Stimulated activated naive CD8-positive, alpha-beta T cell treated with anti-CD3 and anti-CD28 coated beads, Interleukin-15, Interleukin-2, amounts not matched to agents 100 ng/mL and 50 ng/mL, for 24 hours (primary cell): ENCODE measurements at regions not wholly inside any gene's neighbourhood (a gene's known extent, or its start where the extent isn't known, plus 50 kb on each side); places are given as distances from the start of the nearest gene placed in this dataset.

ENCODE experiments used
- H3K27ac Mint-ChIP-seq: one replicate; pipeline ENCODE4 v1.8.0; 2021; ENCODE audit warnings: mild to moderate bottlenecking, mixed read lengths
- H3K27me3 Mint-ChIP-seq: one replicate; pipeline ENCODE4 v1.8.0; 2021; ENCODE audit warnings: mixed read lengths
- H3K36me3 Mint-ChIP-seq: one replicate; pipeline ENCODE4 v1.8.0; 2021; ENCODE audit warnings: low read depth, mixed read lengths
- H3K4me1 Mint-ChIP-seq: one replicate; pipeline ENCODE4 v1.8.0; 2021; ENCODE audit warnings: low read depth, mixed read lengths
- H3K4me3 Mint-ChIP-seq: one replicate; pipeline ENCODE4 v1.8.0; 2021; ENCODE audit warnings: mild to moderate bottlenecking, mixed read lengths
- H3K9me3 Mint-ChIP-seq: one replicate; pipeline ENCODE4 v1.8.0; 2021; ENCODE audit warnings: mixed read lengths

DNA sequence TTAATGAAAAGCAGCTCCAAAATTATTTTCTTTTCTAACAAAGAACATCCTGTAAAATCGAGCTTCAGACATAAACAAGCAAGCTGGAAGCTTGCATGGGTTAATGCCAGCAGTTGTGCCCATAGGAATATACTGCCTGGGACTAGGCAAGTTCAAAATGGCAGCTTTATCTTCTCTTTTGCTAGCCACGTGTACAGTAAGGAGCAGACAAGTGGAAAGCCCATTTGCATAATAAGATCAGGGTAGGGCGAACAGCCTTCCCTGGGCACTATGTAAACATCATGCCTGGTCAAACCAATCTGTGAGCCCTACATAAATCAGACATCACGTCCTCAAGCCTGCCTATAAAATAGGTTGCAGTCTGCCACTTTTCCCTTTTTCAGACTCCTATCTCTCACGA, 489.7 kb downstream of the RFC3 start:
- peaks cover 11% of the 10 kb centered on the region for H3K9me3 Mint-ChIP-seq
- no peaks in the 10 kb centered on the region for H3K36me3 Mint-ChIP-seq
- no peaks in the 10 kb centered on the region for H3K27me3 Mint-ChIP-seq
- H3K4me1 Mint-ChIP-seq: no peaks in the 10 kb centered on the region
- H3K4me3 Mint-ChIP-seq: no peak overlapping the region
- H3K27ac Mint-ChIP-seq: no peak overlapping the region

DNA sequence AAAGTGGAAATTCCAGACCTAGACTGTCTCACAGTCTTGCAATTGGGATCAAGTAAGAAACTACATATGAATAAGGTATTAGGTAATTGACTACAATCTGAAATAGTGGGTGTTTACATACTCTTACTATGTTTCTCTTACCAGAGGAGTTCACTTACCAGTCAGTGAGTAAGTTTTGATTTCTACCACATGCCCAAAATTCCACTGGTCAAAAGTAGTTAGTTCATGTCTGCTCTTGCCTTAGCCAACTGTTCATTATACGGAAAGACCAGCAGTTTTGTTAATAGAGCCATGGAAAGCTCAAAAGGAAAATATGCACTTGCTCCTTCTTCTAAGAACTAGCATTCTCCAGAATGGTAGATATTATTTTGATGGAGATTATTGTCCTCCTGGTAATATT, 490.8 kb downstream of the RFC3 start:
- Mint-ChIP-seq H3K27ac (no peak overlapping the region), H3K4me1 (no peaks in the 10 kb centered on the region), H3K27me3 (no peaks in the 10 kb centered on the region), H3K36me3 (no peaks in the 10 kb centered on the region), H3K4me3 (no peak overlapping the region), H3K9me3 (peaks cover 10% of the 10 kb centered on the region)

GRCh38 chr13:34310539-34310938, 492.6 kb downstream of the RFC3 start:
- H3K27me3 Mint-ChIP-seq: no peaks in the 10 kb centered on the region
- no peak overlapping the region for H3K27ac Mint-ChIP-seq
- no peak overlapping the region for H3K4me3 Mint-ChIP-seq
- no peaks in the 10 kb centered on the region for H3K36me3 Mint-ChIP-seq
- H3K4me1 Mint-ChIP-seq: no peaks in the 10 kb centered on the region
- H3K9me3 Mint-ChIP-seq: no peaks in the 10 kb centered on the region

DNA sequence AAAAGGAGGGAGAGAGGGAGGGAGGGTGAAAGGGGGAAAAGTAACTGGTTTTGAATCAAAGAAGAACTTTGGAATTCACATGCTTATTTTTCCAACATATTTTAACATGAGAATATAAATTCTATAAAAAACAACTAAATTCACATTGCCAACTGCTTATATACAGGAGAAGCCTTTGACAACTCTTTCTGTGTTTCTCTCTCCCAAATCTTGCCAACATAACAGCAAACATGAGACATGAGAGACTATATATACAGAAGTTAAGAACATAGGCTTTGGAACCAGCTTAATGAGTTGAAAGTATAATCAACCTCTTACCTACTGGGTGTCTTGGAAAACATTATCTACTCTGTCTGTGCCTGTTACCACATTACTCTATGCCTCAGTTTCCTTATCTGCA, 493.3 kb downstream of the RFC3 start:
- Mint-ChIP-seq H3K27ac (no peak overlapping the region), H3K27me3 (no peaks in the 10 kb centered on the region), H3K4me1 (no peaks in the 10 kb centered on the region)

DNA sequence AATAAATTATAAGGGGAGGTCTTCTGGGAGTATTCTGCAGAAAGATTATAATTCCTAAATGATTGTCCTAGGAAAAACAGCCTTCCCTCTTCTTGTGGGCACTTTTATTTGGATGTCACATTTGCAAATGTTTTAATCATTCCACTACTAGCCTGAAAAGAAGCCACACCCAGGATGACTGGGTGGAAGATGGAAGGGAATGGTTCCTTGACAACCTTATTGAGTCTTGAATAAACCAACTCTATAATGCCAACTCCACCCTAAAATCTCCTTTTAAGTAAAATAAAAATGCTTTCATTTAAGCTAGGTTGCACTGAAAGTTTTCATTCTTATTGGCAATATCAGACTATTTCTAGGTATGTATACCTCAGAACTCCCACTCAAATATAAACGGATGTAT, 494.6 kb downstream of the RFC3 start:
- Mint-ChIP-seq H3K27ac (no peak overlapping the region), H3K4me1 (no peaks in the 10 kb centered on the region), H3K4me3 (no peak overlapping the region), H3K27me3 (no peaks in the 10 kb centered on the region), H3K36me3 (no peaks in the 10 kb centered on the region), H3K9me3 (no peaks in the 10 kb centered on the region)

More for the DNA sequence above, 493.3 kb downstream of the RFC3 start:
- Mint-ChIP-seq H3K36me3 (no peaks in the 10 kb centered on the region), H3K4me3 (no peak overlapping the region), H3K9me3 (no peaks in the 10 kb centered on the region)

GRCh38 chr13:34320084-34320483, 502.1 kb downstream of the RFC3 start:
- H3K9me3 Mint-ChIP-seq: no peaks in the 10 kb centered on the region
- H3K4me1 Mint-ChIP-seq: no peaks in the 10 kb centered on the region
- H3K4me3 Mint-ChIP-seq: no peak overlapping the region
- H3K27ac Mint-ChIP-seq: no peak overlapping the region
- no peaks in the 10 kb centered on the region for H3K36me3 Mint-ChIP-seq
- H3K27me3 Mint-ChIP-seq: no peaks in the 10 kb centered on the region

- peaks cover 3% of the 10 kb centered on the region for H3K9me3 Mint-ChIP-seq
- H3K27me3 Mint-ChIP-seq: no peaks in the 10 kb centered on the region
- H3K4me1 Mint-ChIP-seq: no peaks in the 10 kb centered on the region
- H3K36me3 Mint-ChIP-seq: no peaks in the 10 kb centered on the region
- H3K4me3 Mint-ChIP-seq: no peak overlapping the region
- H3K27ac Mint-ChIP-seq: no peak overlapping the region
Measured at GRCh38 chr13:34322014-34322742, 504.2 kb downstream of the RFC3 start.

DNA sequence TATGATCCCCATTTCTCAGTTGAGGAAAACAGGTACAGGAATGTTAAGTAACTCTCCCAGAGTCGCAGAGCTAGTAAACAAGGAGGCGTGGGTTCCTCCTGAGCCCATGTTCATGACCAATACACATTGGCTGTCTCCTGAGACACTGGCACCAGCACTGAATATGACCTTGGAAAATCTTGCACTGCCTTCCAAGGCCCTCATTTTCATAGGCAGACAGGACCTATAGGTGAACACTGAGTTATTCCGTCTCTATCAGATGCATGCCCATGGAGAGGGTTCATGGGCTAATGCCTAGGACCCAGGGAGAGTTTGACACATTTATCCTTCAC, 504.8 kb downstream of the RFC3 start:
- Mint-ChIP-seq H3K27me3 (no peaks in the 10 kb centered on the region), H3K36me3 (no peaks in the 10 kb centered on the region), H3K4me3 (no peak overlapping the region), H3K9me3 (peaks cover 3% of the 10 kb centered on the region), H3K27ac (no peak overlapping the region), H3K4me1 (no peaks in the 10 kb centered on the region)

DNA sequence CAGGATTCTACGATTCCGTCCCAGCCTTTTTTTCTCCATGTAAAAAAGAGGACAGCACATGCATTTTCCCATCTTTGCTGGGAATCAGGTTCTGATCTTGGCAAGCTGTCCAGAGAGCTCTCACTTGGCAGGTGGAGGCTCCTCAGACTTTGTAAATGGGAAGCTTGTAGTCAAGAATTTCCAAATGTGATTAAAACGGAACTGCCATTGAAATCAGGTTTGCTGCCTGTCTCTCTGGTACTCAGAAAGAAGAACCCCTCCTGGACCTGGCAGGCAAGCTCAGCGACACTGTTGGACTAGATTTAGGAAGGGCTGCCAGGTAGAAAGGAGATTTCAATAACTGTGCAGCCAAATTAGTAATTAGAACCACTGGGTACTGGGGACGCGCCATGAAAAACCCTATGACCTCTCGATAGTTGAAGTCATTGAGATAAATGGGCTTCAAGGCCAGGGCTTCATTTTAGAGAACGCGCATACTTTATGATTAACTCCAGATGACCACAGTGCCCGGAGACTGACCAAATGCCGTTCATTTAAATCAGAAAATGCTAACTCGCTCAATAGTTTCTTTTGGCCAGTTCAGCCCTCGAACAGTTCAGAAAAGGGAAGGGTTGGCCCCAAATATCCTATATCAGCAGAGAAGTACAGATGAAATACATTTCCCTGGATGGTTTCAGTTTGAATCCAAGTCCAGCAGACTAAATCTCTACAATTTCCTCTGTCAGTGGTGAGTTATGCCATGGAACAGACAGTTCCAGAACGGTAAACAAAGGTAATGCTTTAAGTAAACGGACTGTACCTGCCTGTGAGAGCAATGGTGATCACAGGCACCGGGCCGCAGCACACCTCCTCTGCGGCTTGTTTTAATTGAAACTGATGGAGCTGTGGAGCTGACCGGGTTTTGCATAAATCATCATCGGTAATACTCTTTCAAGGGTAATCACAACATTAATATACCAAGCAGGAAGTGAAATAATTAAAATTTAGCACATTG, 517.4 kb downstream of the RFC3 start:
- Mint-ChIP-seq H3K4me1 (no peaks in the 10 kb centered on the region), H3K27ac (no peak overlapping the region), H3K36me3 (no peaks in the 10 kb centered on the region), H3K4me3 (no peak overlapping the region), H3K9me3 (peaks cover 7% of the 10 kb centered on the region), H3K27me3 (no peaks in the 10 kb centered on the region)

DNA sequence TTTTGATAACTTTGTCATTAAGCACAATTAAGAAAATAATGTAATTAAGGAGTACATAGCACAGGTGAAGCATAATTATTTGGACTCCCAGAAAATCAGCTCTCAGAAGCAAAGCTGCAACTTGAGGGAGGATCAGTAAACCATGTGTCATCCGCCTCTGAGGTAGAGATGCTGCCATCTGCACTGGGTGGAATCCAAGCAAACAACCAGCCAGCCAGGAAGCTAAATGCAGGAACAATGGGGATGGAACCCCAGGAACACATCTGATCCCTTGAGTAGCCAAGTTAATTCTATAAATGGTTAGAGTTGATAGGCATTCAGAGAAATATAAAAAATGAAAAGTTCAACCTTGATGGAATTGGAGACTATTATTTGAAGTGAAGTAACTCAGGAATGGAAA, 520.2 kb downstream of the RFC3 start:
- Mint-ChIP-seq H3K36me3 (no peaks in the 10 kb centered on the region), H3K4me3 (no peak overlapping the region), H3K9me3 (no peaks in the 10 kb centered on the region), H3K4me1 (no peaks in the 10 kb centered on the region), H3K27ac (no peak overlapping the region), H3K27me3 (no peaks in the 10 kb centered on the region)

- Mint-ChIP-seq H3K27ac (no peak overlapping the region), H3K4me3 (no peak overlapping the region), H3K36me3 (no peaks in the 10 kb centered on the region), H3K9me3 (no peaks in the 10 kb centered on the region), H3K4me1 (no peaks in the 10 kb centered on the region), H3K27me3 (no peaks in the 10 kb centered on the region)
Measured at GRCh38 chr13:34340534-34340933, 522.6 kb downstream of the RFC3 start.

GRCh38 chr13:34343413-34343940, 525.5 kb downstream of the RFC3 start:
- Mint-ChIP-seq H3K27me3 (no peaks in the 10 kb centered on the region), H3K4me3 (no peak overlapping the region), H3K27ac (no peak overlapping the region), H3K36me3 (no peaks in the 10 kb centered on the region), H3K4me1 (no peaks in the 10 kb centered on the region), H3K9me3 (no peaks in the 10 kb centered on the region)

- no peak overlapping the region for H3K4me3 Mint-ChIP-seq
- H3K36me3 Mint-ChIP-seq: no peaks in the 10 kb centered on the region
- H3K27me3 Mint-ChIP-seq: no peaks in the 10 kb centered on the region
- no peaks in the 10 kb centered on the region for H3K4me1 Mint-ChIP-seq
- H3K9me3 Mint-ChIP-seq: peaks cover 3% of the 10 kb centered on the region
- H3K27ac Mint-ChIP-seq: no peak overlapping the region
Measured at GRCh38 chr13:34344816-34345215, 526.9 kb downstream of the RFC3 start.

DNA sequence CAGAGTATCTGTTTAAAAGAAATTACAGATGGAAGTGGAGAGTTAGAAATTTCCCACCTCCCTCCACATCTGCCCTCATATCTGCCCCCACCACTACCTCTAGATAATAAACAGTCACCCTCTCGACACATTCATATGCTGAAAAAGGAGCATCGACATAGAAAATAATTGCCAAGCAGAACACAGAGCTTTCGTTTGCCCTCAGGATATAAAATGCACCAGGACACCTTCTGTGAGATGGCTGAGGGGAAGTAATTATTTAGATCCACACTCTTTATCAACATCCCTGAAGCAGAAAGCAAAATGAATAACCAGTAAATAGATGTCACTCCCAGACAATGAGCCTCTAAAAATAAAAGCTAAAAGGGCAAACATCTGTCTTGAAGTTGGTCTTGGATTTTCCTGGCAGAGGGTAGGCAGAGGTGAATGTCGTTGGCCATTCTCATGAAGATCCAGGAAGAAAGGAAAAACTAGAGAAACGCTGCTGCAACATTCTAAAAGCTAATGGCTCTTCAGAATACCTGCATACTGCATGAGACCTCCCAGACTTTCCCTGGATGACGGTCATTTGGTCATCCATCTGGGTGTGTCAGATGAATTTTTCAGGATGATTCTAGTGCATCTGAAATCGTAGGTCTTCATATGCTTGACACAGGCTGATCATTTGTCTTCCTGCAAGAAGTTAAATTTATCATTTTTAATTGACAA, 527.5 kb downstream of the RFC3 start:
- peaks cover 4% of the 10 kb centered on the region for H3K9me3 Mint-ChIP-seq
- H3K4me1 Mint-ChIP-seq: no peaks in the 10 kb centered on the region
- no peak overlapping the region for H3K27ac Mint-ChIP-seq

GRCh38 chr13:34346626-34347025, 528.7 kb downstream of the RFC3 start:
- Mint-ChIP-seq H3K27ac (no peak overlapping the region), H3K36me3 (no peaks in the 10 kb centered on the region), H3K27me3 (no peaks in the 10 kb centered on the region), H3K4me1 (no peaks in the 10 kb centered on the region), H3K4me3 (no peak overlapping the region), H3K9me3 (peaks cover 8% of the 10 kb centered on the region)

More for the DNA sequence above, 527.5 kb downstream of the RFC3 start:
- Mint-ChIP-seq H3K27me3 (no peaks in the 10 kb centered on the region), H3K36me3 (no peaks in the 10 kb centered on the region), H3K4me3 (no peak overlapping the region)
